Neuronal stem cell (in vitro differentiated cells): ENCODE measurements at regions not wholly inside any gene's neighbourhood (a gene's known extent, or its start where the extent isn't known, plus 50 kb on each side); places are given as distances from the start of the nearest gene placed in this dataset.

Experiments used
- DNase-seq: peaks from one replicate; pipeline ENCODE4 v3.0.0-alpha.2; 2013; ENCODE audit warnings: low spot score
- H2AFZ ChIP-seq: one replicate; pipeline ENCODE4 v1.6.1; 2013; ENCODE audit warnings: mild to moderate bottlenecking, low read length, inconsistent platforms
- H2AK5ac ChIP-seq: 2 replicates; pipeline ENCODE4 v1.6.1; 2013; ENCODE audit warnings: low read depth, mild to moderate bottlenecking, inconsistent platforms, low read length, moderate library complexity, mixed read lengths
- H2BK120ac ChIP-seq: 2 replicates; pipeline ENCODE4 v1.6.1; 2013; ENCODE audit warnings: low read depth, mild to moderate bottlenecking, inconsistent platforms, low read length, moderate library complexity, mixed read lengths
- H2BK12ac ChIP-seq: one replicate; pipeline ENCODE4 v1.6.1; 2013; ENCODE audit warnings: low read length, inconsistent platforms
- H2BK15ac ChIP-seq: 2 replicates; pipeline ENCODE4 v1.6.1; 2013; ENCODE audit warnings: mild to moderate bottlenecking, low read length, inconsistent platforms, mixed read lengths
- H2BK5ac ChIP-seq: one replicate; pipeline ENCODE4 v1.6.1; 2013; ENCODE audit warnings: inconsistent platforms, mild to moderate bottlenecking, low read length, moderate library complexity
- H3K14ac ChIP-seq: one replicate; pipeline ENCODE4 v1.6.1; 2013; ENCODE audit warnings: low read length, inconsistent platforms
- H3K18ac ChIP-seq: 2 replicates; pipeline ENCODE4 v1.6.1; 2013; ENCODE audit warnings: low read length, inconsistent platforms
- H3K23ac ChIP-seq: 2 replicates; pipeline ENCODE4 v1.6.1; 2013; ENCODE audit warnings: low read depth, mild to moderate bottlenecking, mixed read lengths, low read length, inconsistent platforms; ENCODE audit not compliant: poor library complexity
- H3K27ac ChIP-seq: replicated peaks from 3 replicates; pipeline ENCODE4 v1.5.1; 2013; ENCODE audit warnings: low read length, inconsistent platforms
- H3K27me3 ChIP-seq, 3 experiments: 2 replicates each; pipeline ENCODE4 v1.6.1; 2013; ENCODE audit warnings: low read length in 3 of 3, mild to moderate bottlenecking in 2 of 3, inconsistent platforms in 1 of 3, low read depth in 1 of 3, mixed read lengths in 1 of 3, moderate library complexity in 1 of 3; ENCODE audit not compliant: control insufficient read depth in 3 of 3, insufficient read depth in 3 of 3
- H3K36me3 ChIP-seq, 2 donors: replicated peaks in 1 of 2; 2 replicates each; pipeline ENCODE4 v1.6.1; 2013; ENCODE audit warnings: low read length in 2 of 2; ENCODE audit not compliant: control insufficient read depth in 2 of 2, insufficient read depth in 2 of 2
- H3K4ac ChIP-seq: 2 replicates; pipeline ENCODE4 v1.6.1; 2013; ENCODE audit warnings: inconsistent platforms, mild to moderate bottlenecking, low read length, moderate library complexity
- H3K4me1 ChIP-seq, 2 donors: 1 replicate in 1 of 2; 2 replicates in 1 of 2; pipeline ENCODE4 v1.6.1; 2013; ENCODE audit warnings: low read length in 2 of 2, low read depth in 1 of 2; ENCODE audit not compliant: control insufficient read depth in 2 of 2, insufficient read depth in 1 of 2
- H3K4me2 ChIP-seq: one replicate; pipeline ENCODE4 v1.6.1; 2013; ENCODE audit warnings: mild to moderate bottlenecking, low read length, inconsistent platforms; ENCODE audit not compliant: insufficient read depth, poor library complexity, severe bottlenecking
- H3K4me3 ChIP-seq, 2 donors: 2 replicates each; pipeline ENCODE4 v1.5.1; 2013; ENCODE audit warnings: low read length in 2 of 2, mild to moderate bottlenecking in 2 of 2, inconsistent platforms in 1 of 2, moderate library complexity in 1 of 2
- H3K79me1 ChIP-seq: one replicate; pipeline ENCODE4 v1.6.1; 2013; ENCODE audit warnings: low read depth, mild to moderate bottlenecking, inconsistent platforms, low read length, moderate library complexity
- H3K9ac ChIP-seq: one replicate; pipeline ENCODE4 v1.6.1; 2013; ENCODE audit warnings: mild to moderate bottlenecking, low read depth, low read length, inconsistent platforms; ENCODE audit not compliant: poor library complexity
- H3K9me3 ChIP-seq, 2 donors: replicated peaks in 1 of 2; 2 replicates each; pipeline versions ENCODE3 to v1.6.1; 2013; ENCODE audit warnings: low read length in 2 of 2, mild to moderate bottlenecking in 2 of 2, inconsistent platforms in 1 of 2, low read depth in 1 of 2, mixed read lengths in 1 of 2, moderate library complexity in 1 of 2; ENCODE audit not compliant: control insufficient read depth in 2 of 2, insufficient read depth in 1 of 2
- H4K8ac ChIP-seq: one replicate; pipeline ENCODE4 v1.6.1; 2013; ENCODE audit warnings: low read depth, mild to moderate bottlenecking, inconsistent platforms, low read length, moderate library complexity
- H4K91ac ChIP-seq: one replicate; pipeline ENCODE4 v1.6.1; 2013; ENCODE audit warnings: low read length, low read depth, mild to moderate bottlenecking, inconsistent platforms; ENCODE audit not compliant: poor library complexity
- WGBS, 2 donors: extraction: QIAGEN DNeasy Blood & Tissue Kit; methylation state at CpG; one replicate each; pipeline ENCODE4 v1.1.7; 2013; ENCODE audit warnings: missing lambda C conversion rate in 2 of 2, mixed read lengths in 1 of 2; ENCODE audit not compliant: insufficient read length in 2 of 2, insufficient replicate concordance in 1 of 2; ENCODE audit errors: extremely low coverage in 2 of 2; 5-methylcytosine and 5-hydroxymethylcytosine counted together

DNA sequence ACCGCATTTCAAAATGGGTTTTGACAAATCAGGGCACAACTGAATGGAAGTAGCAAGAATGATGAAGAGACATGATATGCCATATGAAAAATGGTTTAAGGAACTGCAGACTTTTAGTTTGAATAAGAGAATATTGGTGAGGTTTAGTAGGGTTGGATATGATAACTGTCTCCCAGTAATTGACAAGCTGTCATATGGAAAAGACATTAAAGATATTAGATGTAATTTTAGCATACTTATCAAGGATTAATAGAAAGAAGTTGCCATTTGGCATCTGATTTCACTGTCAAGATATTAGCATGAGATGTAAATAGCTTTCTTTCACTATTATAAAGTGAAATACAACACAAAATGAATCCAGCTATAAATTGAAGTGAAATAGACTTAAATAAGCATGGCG lies 169.0 kb upstream of the MPDZ start:
- WGBS, 2 donors: no CpG with 5 or more reads among the region's 2 CpGs
- no peak overlapping the region for H3K14ac ChIP-seq
- no peak overlapping the region for H3K9ac ChIP-seq
- no peak overlapping the region for H4K8ac ChIP-seq
- H3K27ac ChIP-seq: no peak overlapping the region
- no peak overlapping the region for H2BK12ac ChIP-seq
- peaks cover 0 to 6% of the 10 kb centered on the region in 2 donors for H3K4me1 ChIP-seq
- no peak for DNase-seq
- no peaks in the 10 kb centered on the region for H3K36me3 ChIP-seq
- no peak overlapping the region for H3K4me3 ChIP-seq
- H2BK5ac ChIP-seq: no peak overlapping the region
- no peaks in the 10 kb centered on the region for H3K79me1 ChIP-seq
- no peak overlapping the region for H2BK120ac ChIP-seq
- H3K23ac ChIP-seq: no peak overlapping the region
- no peak overlapping the region for H3K4ac ChIP-seq
- H3K9me3 ChIP-seq: no peaks in the 10 kb centered on the region
- no peak overlapping the region for H2AK5ac ChIP-seq
- H2BK15ac ChIP-seq: no peak overlapping the region
- H4K91ac ChIP-seq: no peak overlapping the region
- no peak overlapping the region for H2AFZ ChIP-seq
- H3K4me2 ChIP-seq: no peak overlapping the region
- no peak overlapping the region for H3K18ac ChIP-seq
- no peaks in the 10 kb centered on the region for H3K27me3 ChIP-seq

DNA sequence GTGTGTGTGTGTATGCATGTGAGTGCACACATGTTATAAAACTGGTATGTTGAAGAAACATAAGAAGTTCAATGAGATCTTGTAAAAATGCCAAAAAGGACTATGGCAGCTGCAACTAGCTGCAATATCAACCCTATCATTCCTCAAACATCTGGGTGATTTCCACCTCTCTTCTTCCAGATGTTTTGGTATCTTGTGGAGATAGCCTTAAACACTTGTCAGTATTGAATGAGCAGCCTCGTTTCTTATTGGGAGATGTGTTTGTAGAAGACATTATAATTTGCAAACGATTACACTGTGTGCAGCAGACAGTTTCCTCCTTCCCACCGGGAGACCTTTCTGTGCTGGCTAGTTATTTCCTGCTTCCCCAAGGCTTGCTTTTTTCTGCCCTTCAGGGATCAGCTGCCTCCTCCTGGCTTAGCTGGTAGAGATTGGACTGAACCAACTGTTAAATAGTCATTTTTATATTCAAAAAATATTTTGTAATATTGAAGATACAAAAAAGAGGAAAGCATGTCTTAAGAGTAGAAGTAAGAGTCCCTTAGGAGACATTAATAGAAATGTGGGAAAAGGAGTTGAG lies 168.4 kb upstream of the MPDZ start:
- no peak for DNase-seq
- whole genome bisulfite sequencing, 2 donors: no CpG with 5 or more reads among the region's 3 CpGs
- no peaks in the 10 kb centered on the region for H3K9me3 ChIP-seq

DNA sequence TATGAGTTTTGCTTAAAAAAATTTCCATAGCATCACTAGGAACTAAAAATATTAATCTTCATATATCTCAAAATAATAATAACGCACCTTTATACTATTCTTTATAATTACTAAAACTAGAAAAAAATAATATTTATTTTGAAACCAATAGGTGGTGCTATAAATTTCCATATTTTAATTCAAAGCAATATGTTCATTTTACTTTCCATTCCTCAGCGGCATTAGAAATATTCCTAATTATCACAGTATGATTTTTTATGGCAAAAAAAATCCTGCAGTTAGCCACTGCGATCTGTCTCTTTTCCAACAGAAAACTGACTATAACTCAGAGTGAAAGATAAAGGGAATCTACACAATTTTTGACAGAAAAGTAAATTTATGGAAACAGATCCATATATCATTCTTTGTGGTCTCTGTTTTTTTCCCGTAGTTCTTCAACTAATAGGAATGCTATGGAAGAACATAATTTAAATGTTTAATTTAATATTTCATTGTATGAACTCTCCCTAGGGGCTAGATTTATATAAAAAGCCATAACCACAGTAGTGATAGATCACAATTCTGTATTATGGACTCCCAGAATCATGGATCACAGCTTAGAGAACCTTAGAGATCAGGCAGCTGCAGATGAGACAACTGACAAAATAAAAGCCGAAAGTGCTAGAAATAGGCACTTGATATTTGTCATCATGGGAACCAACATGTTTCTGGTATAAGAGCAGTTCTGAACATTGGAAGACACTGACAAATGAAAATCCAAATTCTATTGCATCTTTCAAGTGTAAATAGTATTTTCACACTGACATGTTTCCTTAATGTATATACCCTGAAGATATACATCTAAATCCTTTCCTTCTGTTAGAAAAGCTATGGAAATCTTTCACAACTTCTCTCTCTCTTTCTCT lies 167.7 kb upstream of the MPDZ start:
- Histone ChIP-seq H2AK5ac (no peak overlapping the region), H4K8ac (no peak overlapping the region), H3K4ac (no peak overlapping the region), H3K14ac (no peak overlapping the region), H3K4me3 (no peak overlapping the region), H3K27me3 (no peaks in the 10 kb centered on the region), H2BK120ac (no peak overlapping the region), H3K4me2 (no peak overlapping the region), H3K9ac (no peak overlapping the region), H3K79me1 (no peaks in the 10 kb centered on the region), H3K27ac (no peak overlapping the region), H3K18ac (no peak overlapping the region), H4K91ac (no peak overlapping the region), H2AFZ (peak overlapping the region; percentile 14), H3K4me1 (peaks cover 0 to 8% of the 10 kb centered on the region in 2 donors), H2BK12ac (no peak overlapping the region), H3K23ac (no peak overlapping the region), H2BK15ac (no peak overlapping the region), H3K9me3 (no peaks in the 10 kb centered on the region), H2BK5ac (no peak overlapping the region), H3K36me3 (no peaks in the 10 kb centered on the region)
- no peak for DNase-seq
- WGBS, 2 donors: 100% methylated on average over 1 of the region's 5 CpGs; no CpG with 5 or more reads in 1 of the 2 donors

More for the DNA sequence above, 168.4 kb upstream of the MPDZ start:
- Histone ChIP-seq H2BK120ac (no peak overlapping the region), H3K23ac (no peak overlapping the region), H4K91ac (no peak overlapping the region), H3K14ac (no peak overlapping the region), H3K36me3 (no peaks in the 10 kb centered on the region), H3K4me1 (peaks cover 0 to 8% of the 10 kb centered on the region in 2 donors), H2BK15ac (no peak overlapping the region), H2BK12ac (no peak overlapping the region), H3K18ac (no peak overlapping the region), H3K27ac (no peak overlapping the region), H3K4me2 (no peak overlapping the region), H3K79me1 (no peaks in the 10 kb centered on the region), H2AFZ (peak overlapping the region; percentile 14), H3K4ac (no peak overlapping the region), H4K8ac (no peak overlapping the region), H3K4me3 (no peak overlapping the region), H2AK5ac (no peak overlapping the region), H2BK5ac (no peak overlapping the region), H3K9ac (no peak overlapping the region), H3K27me3 (no peaks in the 10 kb centered on the region)

DNA sequence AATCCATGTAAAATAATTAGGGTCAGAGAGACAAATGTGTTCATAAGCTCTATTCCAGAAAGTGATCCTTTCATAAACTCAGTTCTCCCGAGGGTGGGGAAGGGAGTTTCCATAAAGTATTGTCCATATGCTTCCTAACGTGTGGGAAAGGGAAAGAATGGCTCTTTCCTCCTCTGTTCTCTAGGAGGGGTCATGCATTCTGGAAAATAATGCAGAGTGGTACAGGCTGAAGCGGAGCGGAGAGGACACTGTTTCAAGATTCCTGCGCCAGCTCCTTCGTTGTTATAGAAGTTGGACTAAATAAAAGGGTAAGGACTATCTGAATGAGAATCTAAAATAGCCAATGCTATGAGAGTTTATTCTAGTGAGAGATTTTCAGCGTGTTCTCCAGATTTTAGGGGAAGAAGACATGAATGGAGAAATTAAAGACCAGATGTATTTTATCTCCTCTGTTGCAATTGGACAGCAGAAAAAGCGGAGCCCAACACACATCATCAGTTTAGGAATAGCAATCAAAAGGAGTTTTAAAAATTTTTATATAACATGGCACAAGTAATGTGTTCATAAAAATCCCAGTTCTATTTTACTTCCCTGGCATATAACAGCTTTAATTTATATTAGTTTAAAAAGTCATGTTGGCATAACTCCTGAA lies 166.9 kb upstream of the MPDZ start:
- Histone ChIP-seq H3K23ac (no peak overlapping the region), H3K9ac (no peak overlapping the region), H3K36me3 (no peaks in the 10 kb centered on the region), H2BK120ac (no peak overlapping the region), H3K27me3 (no peaks in the 10 kb centered on the region), H2BK5ac (no peak overlapping the region), H4K91ac (no peak overlapping the region), H2BK12ac (no peak overlapping the region), H3K4me3 (no peak overlapping the region), H2BK15ac (no peak overlapping the region), H3K18ac (no peak overlapping the region), H3K4ac (no peak overlapping the region), H3K14ac (no peak overlapping the region), H3K27ac (no peak overlapping the region), H3K4me1 (peaks cover 0 to 8% of the 10 kb centered on the region in 2 donors), H3K9me3 (no peaks in the 10 kb centered on the region), H2AFZ (no peak overlapping the region), H2AK5ac (no peak overlapping the region), H3K4me2 (no peak overlapping the region), H4K8ac (no peak overlapping the region), H3K79me1 (no peaks in the 10 kb centered on the region)
- no peak for DNase-seq
- WGBS, 2 donors: no CpG with 5 or more reads among the region's 8 CpGs
